SK-MEL-5 (cell line): ENCODE measurements at regions not wholly inside any gene's neighbourhood (a gene's known extent, or its start where the extent isn't known, plus 50 kb on each side); places are given as distances from the start of the nearest gene placed in this dataset.
"Not testable (repeated sequence)": the region's sequence is repeated elsewhere in the genome, so short reads cannot be mapped to it uniquely, and the experiment has no call there.

Experiments used
- DNase-seq: peaks from one replicate; pipeline ENCODE4 v3.0.0-alpha.2; 2016; ENCODE audit warnings: low read depth, low spot score
- in situ Hi-C: cut with HindIII; loops from 2 replicates; pipeline ENCODE4 v1.10.0; 2016; ENCODE audit warnings: low sequenced_read_pairs, high pct_unique_total_duplicates, low pct_unique_long_range_greater_than_20kb

DNA sequence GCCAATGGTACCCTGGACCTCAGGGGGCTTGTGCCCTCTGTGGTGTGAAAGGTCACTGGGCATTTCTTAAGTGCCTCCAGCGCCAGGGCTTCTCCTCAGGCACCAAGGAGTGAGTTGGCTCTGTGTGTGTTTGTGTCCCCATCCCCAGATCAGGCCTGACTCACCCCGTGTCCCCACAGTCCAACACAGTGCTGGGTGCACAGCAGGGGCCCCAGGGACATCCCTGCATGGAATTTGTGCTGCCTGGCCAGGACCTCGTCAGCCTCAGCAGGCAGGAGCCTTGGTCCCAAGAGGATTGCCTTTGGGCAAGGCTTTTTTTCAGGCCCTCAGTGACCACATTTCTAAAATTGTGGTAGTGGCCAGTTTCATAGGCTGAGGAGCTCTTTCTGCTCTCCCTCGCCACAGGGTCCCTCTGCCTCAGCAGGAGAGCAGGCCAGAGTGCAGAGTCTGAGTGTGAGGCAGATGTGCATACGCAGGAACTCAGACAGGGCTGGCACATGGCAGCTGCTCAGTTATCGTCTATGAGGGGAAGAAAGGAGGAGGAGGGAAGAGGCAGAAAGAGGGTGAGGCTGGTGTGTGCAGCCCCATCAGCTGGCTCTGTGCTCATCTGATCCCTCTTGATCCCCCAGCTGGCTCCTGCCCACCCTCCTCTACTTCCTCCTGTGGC is 215.6 kb downstream of the RPLP1 start:
- no peak for DNase-seq
- in situ Hi-C loops, result no loop called here

DNA sequence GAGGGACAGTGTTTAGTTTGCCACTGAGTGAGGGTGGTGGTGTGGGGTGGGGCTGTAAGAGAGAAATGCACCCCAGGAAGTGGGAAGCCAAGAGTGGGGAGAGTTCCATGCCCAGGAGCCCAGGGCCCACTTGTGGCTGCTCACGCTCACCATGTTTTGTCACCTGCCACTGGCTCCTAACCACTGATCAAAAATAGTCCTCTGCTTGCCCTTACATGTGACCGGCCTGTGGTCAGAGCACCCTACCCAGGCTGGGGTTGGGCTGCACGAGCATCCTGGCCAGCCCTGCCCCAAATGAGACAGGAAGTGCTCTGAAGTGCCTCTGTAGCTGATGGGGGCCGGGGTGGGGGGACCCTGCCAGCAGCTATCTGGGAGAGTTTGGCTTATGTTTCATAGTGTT is 216.3 kb downstream of the RPLP1 start:
- no peak for DNase-seq
- in situ Hi-C loops, result no loop called here

DNA sequence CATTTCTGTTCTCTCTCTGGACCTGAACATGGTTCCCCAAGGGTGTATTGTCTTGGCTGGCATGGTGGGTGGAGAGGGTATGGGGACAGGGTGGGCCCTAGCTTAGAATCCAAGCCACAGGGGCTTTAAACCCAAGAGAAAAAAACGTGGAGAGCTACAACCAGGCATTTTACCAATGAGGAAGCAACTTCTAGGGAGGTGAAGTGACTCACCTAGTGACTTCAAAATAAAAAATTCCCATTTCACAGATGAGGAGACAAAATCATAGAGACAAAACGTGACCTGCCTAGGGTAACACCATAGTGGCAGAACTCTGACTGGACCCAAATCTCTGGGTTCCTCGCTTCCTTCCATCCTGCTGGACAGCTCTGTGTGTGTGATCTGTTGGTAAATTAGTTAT is 216.8 kb downstream of the RPLP1 start:
- DNase-seq, result no peak
- in situ Hi-C loops, result no loop called here

DNA sequence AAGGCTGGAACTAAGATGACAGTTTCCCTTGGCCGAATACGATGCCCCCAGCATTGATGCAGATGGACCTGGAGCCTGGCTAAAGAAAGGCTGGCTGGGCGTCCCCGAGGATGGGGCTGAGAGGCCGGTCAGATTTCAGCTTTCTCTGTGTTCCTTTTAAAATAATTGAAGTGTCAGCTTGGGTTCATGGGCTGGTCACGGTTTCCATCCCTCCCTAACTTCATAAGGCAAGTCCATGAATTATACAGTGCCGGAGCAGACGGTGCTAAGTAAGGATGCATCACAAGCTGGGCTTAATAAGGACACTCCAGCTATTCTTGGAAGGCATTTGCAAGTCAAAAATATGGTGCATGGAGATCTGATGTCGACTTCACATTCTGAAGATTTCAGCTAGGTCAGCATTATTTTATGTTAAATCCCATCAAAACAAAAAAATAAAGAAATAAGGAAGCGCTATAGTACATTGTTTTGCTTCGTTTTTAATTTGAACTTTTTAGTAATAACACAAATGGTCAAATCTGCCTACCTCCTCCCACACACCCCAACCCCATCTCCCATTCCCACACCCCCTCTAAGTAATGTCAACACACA is 220.8 kb downstream of the RPLP1 start:
- in situ Hi-C loops, result no loop called here
- no peak for DNase-seq

DNA sequence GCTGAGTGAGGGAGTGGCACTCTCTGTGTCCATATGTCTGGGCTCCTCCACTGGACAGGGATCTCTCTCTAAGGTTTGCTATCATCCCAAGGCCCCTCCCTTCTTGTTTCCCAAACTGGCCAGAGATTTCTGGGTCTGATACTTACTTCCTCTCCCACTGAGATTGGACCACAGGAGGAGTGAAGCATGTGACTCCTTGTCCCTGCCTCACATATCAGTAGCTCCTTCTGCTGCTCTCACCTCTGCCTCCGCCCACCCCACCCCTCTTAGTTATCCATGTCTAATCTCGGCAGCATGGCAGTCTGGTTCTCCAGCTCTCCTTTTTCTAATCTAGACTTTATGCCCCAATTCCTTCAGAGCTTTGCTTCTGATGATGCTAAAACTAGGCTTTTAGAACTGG is 223.1 kb downstream of the RPLP1 start:
- no peak for DNase-seq
- in situ Hi-C loops, result no loop called here

DNA sequence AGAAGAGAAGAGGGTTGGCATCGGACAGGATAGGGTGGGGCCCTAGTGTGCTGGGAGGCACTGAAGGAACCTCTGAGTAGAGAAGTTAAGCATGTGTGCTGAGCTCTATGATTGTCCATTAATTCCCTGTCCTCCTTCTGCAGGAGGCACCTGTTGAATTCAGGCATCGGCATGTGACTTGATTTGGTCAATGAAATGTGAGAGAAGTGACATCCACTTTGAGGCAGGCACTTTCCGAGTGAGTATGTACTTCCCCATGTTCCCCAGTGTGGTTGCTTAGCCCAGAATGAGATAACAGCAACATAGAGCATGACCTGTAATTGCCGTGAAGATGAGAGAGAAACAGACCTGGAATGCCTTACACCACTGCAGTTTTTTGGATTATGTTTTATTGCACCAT is 224.8 kb downstream of the RPLP1 start:
- in situ Hi-C loops, result no loop called here
- no peak for DNase-seq

DNA sequence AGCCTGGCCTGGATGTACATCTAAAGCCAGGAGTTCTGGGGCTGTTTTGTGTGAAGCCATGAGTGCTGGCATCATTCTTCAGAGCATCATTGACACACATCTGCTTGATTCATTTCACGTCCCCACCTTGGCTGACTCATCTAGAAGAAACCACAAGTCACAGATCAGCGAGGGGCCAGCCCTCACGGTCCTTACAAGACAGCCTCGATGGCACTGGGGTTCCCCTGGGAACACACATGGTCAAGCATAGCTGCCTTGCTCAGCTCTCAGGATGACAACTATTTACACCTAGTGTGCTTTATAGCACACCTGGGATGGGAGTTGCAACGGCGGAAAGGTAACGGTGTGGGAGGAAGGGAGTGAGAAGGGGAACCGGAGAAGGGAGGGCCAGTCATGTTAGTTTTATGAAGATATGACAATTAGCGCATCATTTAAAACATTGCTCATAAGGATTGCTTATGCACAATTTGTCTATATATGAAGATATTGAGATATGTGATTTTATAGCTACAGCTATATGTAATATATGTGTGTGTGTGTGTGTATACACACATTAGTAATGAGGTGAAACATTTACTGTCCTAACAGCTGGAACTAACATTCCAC is 227.1 kb downstream of the RPLP1 start:
- in situ Hi-C loops, result no loop called here

DNA sequence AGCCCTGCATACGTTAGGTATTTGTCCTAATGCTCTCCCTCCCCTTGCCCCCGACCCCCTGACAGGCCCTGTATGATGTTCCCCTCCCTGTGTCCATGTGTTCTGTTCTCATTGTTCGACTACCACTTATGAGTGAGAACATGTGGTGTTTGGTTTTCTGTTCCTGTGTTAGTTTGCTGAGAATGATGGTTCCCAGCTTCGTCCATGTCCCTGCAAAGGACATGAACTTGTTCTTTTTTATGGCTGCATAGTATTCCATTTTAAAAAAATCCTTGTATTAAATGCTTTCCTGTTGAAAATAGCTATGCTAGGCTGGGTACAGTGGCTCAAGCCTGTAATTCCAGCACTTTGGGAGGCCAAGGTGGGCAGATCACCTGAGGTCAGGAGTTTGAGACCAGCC is 232.2 kb downstream of the RPLP1 start:
- in situ Hi-C loops, DNase-seq: not testable (repeated sequence)

More for the DNA sequence above, 227.1 kb downstream of the RPLP1 start:
- DNase-seq, result no peak

DNA sequence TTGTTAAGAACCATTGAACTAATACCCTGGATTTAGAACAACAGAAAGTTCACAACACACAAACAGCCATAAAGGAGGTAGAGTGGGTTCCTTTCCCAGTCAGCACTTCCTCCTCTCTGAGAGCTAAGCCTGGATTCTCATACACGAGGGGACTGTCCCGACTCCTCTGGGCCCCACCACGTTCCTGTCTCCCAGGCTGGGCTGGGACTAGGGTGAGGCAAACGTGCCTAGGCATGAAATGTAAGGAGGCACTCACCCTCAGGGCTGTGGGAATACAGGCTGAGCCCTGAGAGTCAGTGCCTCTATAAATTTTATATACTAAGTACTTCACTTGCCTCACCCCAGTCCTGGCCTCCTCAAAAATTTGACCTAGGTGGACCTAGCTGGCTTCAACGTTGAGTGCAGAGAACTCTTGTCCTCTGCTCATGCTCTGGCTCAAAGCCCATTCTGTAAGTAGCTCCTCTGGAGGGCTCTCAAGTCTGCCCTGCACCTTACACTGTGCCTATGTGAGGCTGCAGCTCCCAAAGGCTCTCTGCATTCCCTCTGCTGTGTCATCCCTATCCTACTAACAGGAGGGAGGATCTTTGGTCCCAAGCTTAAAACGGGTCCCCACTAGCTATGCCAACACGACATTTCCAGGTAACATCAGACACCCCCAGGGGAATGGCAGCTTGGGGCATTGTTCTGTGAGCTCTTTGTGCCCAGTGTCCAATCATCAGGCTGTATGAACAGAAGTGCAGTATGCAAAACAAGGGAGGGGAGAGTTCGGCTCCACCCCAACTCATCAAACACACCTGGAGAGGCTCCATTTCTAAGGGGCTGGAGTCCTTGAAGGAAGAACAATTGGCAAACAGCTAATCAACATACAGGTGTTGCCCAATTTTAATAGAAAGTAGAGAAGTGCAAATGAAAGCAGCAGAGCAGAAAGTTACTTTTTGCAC is 233.2 kb downstream of the RPLP1 start:
- in situ Hi-C loops, result no loop called here
- DNase-seq, result no peak

DNA sequence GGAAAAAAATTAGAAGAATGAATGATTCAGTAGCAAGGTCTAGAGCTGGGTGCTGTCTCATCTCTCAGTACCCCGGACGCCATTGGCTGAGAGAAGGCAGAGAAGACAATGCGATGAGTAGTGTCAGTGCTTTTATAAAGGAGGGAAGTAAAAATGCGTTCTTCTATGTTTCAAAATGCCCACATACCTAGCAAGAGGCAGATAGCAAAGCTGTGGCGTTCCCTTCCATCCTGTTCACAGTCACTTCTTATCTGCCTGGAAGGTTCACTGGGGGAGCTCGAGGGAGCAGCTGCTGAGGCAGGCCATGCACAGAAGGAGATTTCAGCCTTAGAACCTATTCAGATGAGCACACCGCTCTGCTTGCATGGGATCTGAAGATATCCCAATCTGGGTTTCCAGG is 234.0 kb downstream of the RPLP1 start:
- DNase-seq, result no peak
- in situ Hi-C loops, result no loop called here

DNA sequence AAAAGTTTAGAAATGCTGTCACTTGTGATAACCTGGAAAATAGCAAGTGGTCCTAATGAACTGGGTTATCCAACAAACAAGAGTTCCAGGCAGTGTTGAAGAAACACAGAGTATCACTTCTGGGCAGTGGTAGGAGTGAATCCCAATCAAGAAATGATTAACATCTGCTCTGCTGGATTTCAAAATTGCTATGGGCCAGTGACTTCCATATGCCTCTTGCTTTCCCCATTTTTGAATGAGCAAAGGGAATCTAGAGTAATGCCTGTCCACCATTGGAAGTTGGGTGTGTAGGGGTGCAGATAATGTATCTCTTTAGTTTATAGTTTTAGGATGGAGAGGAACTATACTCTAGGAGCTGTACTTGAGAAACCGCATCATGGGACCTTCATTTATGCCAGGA is 236.5 kb downstream of the RPLP1 start:
- DNase-seq, result no peak
- in situ Hi-C loops, result no loop called here

DNA sequence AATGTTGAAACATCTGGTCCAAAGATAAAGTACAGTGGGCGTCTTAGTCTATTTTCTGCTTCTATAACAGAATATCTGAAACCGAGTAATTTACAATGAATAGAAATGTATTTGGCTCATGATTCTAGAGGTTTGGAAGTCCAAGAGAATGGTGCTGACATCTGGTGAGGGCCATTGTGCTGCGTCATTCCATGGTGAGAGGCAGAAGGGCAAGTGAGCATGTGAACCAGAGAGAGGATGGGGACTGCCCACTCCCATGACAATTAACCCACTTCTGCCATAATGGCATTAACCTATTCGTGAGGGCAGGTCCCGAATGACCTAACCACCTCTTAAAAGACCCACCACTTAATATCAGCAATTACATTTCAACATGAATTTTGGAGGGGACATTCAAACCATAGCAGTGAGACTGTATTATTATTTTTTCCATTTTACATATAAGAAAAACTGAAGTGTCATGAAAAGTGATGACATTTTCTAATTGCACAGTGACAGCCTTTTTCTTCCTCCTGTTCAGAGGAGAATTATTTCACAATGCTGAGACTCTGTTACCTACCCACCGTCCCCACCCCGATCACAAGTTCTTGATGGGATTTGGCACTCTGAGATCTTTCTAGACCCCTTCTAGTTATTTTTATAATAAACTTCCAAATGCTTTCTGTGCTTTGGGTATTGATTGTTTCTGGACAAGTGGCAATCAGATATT is 238.8 kb downstream of the RPLP1 start:
- in situ Hi-C loops, result no loop called here
- no peak for DNase-seq

DNA sequence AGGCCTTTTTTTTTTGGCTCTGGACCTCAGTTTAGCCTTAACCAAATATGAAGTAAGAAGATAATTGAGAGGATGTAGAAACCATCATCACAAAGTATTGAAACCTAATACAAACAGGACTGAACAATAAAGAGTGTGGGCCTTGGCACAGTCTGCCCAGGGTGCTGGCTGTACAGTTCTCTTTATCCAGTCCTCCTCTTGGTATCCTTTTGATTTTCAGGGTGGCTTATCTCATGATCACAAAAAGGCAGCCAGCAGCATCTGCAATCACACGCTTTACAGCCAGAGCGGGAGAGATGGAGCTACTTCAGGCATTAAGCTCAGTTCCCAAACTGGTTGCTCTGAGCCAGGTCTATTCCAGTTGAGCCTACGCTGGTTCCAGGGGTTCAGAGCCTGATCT is 239.7 kb downstream of the RPLP1 start:
- in situ Hi-C loops, result no loop called here
- no peak for DNase-seq

DNA sequence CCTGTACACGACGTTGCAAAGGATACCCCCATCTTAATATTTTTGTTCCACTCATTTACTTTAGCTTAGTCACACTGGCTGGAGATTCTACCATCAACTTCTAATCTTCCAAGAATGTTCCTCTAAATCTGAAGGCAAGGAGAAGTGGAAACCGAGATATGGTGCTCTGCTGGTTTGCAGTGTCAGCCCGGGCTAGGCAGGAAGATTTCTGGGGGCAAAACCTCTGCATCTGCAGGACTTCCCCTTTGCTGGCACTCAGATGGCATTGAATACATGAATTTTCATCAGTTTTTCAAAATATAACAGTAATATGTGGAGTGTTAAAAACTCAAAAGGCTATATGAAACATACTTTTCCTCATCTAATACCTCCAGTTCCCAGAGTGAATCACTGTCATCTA is 240.4 kb downstream of the RPLP1 start:
- DNase-seq, result no peak
- in situ Hi-C loops, result no loop called here

DNA sequence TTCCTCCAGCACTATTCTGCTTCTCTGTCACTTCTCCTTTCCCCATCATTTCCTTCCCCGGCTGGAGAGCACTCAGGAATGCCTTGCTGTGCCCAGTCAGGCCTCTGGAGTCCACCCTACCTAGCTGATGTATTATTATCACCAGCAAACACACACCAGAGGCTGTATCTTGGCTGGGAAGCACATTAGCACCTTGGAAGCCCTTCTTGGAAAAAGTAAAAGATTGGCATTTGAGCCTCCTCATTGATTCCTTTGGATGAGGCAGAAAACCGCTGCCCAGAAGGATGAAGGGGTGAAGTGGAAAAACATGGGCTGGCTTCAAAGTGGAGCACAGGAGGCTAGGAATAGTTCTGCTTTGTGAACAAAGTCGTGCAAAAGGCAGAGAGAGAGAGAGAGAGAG is 244.3 kb downstream of the RPLP1 start:
- DNase-seq, result no peak
- in situ Hi-C loops, result no loop called here

DNA sequence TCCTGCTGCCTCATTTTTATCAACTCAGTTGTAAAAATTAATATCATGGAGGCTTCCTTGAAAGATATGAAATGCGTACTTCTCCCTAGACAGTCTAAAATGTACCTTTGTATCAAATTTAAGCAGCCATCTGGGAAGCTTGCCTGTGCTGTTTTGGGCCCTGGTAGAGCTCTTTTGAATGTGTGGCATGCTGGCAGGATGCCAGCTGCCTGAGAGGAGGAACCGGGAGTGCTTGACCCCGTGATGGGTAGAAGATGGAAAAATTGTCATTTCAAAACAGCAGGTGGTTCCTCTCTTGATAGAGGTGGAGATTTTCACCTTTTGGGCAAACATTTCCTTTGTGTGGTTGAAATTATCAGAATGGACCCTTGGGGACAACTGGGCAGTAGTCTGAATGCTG is 245.3 kb downstream of the RPLP1 start:
- in situ Hi-C loops, result no loop called here
- no peak for DNase-seq

DNA sequence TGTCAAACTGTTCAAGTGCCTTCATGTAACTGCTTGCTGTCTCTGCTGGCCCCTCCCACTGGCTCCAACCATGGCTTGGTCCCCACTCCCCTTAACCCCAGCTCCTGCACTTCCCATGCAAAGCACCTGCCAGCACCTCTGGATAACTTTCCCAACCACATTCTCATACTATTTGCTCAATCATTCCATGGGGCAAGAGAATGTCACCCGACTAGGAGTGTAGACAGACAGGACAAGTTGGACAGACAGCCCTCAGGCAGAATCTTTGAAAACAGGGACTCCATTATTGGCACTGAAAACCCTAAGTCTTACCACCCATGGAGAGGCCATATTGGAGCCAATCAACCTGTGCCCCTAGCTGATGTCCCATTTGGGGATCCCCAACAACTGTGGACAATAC is 246.5 kb downstream of the RPLP1 start:
- in situ Hi-C loops, result no loop called here

DNA sequence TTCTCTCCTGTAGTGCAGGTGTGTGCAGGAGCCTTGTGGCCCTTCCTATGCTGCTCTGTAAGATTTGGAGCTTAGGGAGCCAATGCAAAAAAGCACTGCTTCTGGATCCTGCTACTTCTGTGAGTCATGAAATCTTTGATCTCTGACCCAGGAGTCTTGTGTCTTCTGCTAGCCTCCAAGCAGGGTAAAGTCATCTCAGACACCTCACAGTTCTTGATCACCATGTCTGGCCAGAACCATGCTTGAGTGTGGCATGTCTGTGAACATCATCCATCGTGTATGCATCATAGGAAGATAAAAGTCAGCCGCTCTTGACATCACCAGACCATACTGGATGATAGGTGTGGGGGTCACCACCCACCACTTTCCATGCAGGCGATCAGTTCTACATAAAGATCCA is 247.8 kb downstream of the RPLP1 start:
- no peak for DNase-seq
- in situ Hi-C loops, result no loop called here

More for the DNA sequence above, 246.5 kb downstream of the RPLP1 start:
- no peak for DNase-seq
